HCT116 (cell line): ENCODE measurements at regions not wholly inside any gene's neighbourhood (a gene's known extent, or its start where the extent isn't known, plus 50 kb on each side); places are given as distances from the start of the nearest gene placed in this dataset.

Experiments
- ATAC-seq: fragments of 200-7000 bp; cut with Tn5 transposase; 2 replicates; pipeline ENCODE4 v1.9.1; 2020; ENCODE audit warnings: mild to moderate bottlenecking, moderate library complexity
- BruUV-seq: library from RNA; stranded (reverse); fragments of 400-500 nt; replicated peaks from 2 replicates; lab custom pipeline; 2021; lab: Mats Ljungman, UMichigan
- CTCF ChIA-PET: fragments of 300-600 bp; sonication (Branson Sonifier 250); formaldehyde crosslinking; loops from one replicate; lab custom pipeline; 2021; ENCODE audit warnings: antibody characterized with exemption; lab: Charles Lee
- POLR2A ChIA-PET: fragments of 300-600, 350-600 bp; sonication (Branson Sonifier 250); formaldehyde crosslinking; loops from one replicate; lab custom pipeline; 2021; ENCODE audit warnings: antibody characterized with exemption; lab: Charles Lee
- RAD21 ChIA-PET, 2 experiments: fragments of 300-600 bp; sonication (Branson Sonifier 250); formaldehyde crosslinking; loops; one replicate each; lab custom pipeline; 2023; ENCODE audit warnings: low total read pairs in 2 of 2; ENCODE audit not compliant: uncharacterized antibody in 2 of 2, unreplicated experiment in 2 of 2, low non-redundant PET in 1 of 2; lab: Charles Lee
- DNase-seq: peaks from one replicate; pipeline ENCODE4 v3.0.0-alpha.2; 2010; ENCODE audit warnings: low read depth, low spot score
- H2AFZ ChIP-seq: fragments of 200-600 bp; shearing (Covaris generic), sonication (generic); 2 replicates; pipeline ENCODE4 v1.6.1; 2017; ENCODE audit warnings: low read depth, mixed run types, mixed read lengths, antibody characterized with exemption, low read length; ENCODE audit not compliant: poor library complexity, severe bottlenecking
- H3K27ac ChIP-seq: 2 replicates; pipeline ENCODE4 v1.5.1; 2012; ENCODE audit warnings: low read depth, low read length
- H3K27me3 ChIP-seq: fragments of 200-600 bp; sonication (generic); 2 replicates; pipeline ENCODE4 v1.6.1; 2016; ENCODE audit warnings: mixed run types, low read length, mixed read lengths; ENCODE audit not compliant: insufficient read depth
- H3K36me3 ChIP-seq, 2 experiments: fragments of 200-500 bp in 1 of 2; fragments of 200-600 bp in 1 of 2; sonication (Bioruptor generic) in 1 of 2; sonication (generic) in 1 of 2; 2 replicates each; pipeline versions ENCODE4 v1.5.1 to v1.6.1; 2014 to 2016; ENCODE audit warnings: low read length in 2 of 2, inconsistent platforms in 1 of 2, mixed read lengths in 1 of 2, mixed run types in 1 of 2; ENCODE audit not compliant: insufficient read depth in 2 of 2, control insufficient read depth in 1 of 2
- H3K4me1 ChIP-seq, 2 experiments: fragments of 200-600 bp in 1 of 2; sonication (generic) in 1 of 2; 2 replicates each; pipeline versions ENCODE4 v1.5.1 to v1.6.1; 2012 to 2017; ENCODE audit warnings: low read length in 2 of 2, inconsistent platforms in 1 of 2, mild to moderate bottlenecking in 1 of 2, mixed read lengths in 1 of 2, mixed run types in 1 of 2, moderate library complexity in 1 of 2; ENCODE audit not compliant: insufficient read depth in 2 of 2, control insufficient read depth in 1 of 2
- H3K4me2 ChIP-seq: fragments of 200-600 bp; sonication (generic); 2 replicates; pipeline ENCODE4 v1.6.1; 2017; ENCODE audit warnings: mixed run types, low read length, mixed read lengths
- H3K4me3 ChIP-seq, 2 experiments: fragments of 200-600 bp in 1 of 2; sonication (generic) in 1 of 2; replicated peaks in 1 of 2; 2 replicates each; pipeline ENCODE4 v1.5.1; 2011 to 2016; ENCODE audit warnings: low read length in 2 of 2, control low read depth in 1 of 2, low read depth in 1 of 2, mild to moderate bottlenecking in 1 of 2, mixed read lengths in 1 of 2, mixed run types in 1 of 2
- H3K79me2 ChIP-seq: fragments of 200-600 bp; sonication (generic); 2 replicates; pipeline ENCODE4 v1.6.1; 2017; ENCODE audit warnings: mild to moderate bottlenecking, mixed run types, low read length, moderate library complexity, mixed read lengths; ENCODE audit not compliant: insufficient read depth
- H3K9ac ChIP-seq: fragments of 200-600 bp; sonication (generic); 2 replicates; pipeline ENCODE4 v1.6.1; 2016; ENCODE audit warnings: low read length, mixed read lengths
- H3K9me2 ChIP-seq: fragments of 200-600 bp; sonication (generic), shearing (Covaris generic); 2 replicates; pipeline ENCODE4 v1.6.1; 2017; ENCODE audit warnings: mixed run types, mild to moderate bottlenecking, moderate library complexity; ENCODE audit not compliant: insufficient read depth
- H3K9me3 ChIP-seq, 2 experiments: fragments of 200-500 bp in 1 of 2; fragments of 200-600 bp in 1 of 2; sonication (Bioruptor generic) in 1 of 2; sonication (generic) in 1 of 2; 2 replicates each; pipeline ENCODE4 v1.6.1; 2014 to 2017; ENCODE audit warnings: low read length in 2 of 2, mixed read lengths in 2 of 2, inconsistent platforms in 1 of 2, low read depth in 1 of 2, mild to moderate bottlenecking in 1 of 2, mixed run types in 1 of 2, moderate library complexity in 1 of 2; ENCODE audit not compliant: control insufficient read depth in 1 of 2, insufficient read depth in 1 of 2
- H4K20me1 ChIP-seq: fragments of 200-600 bp; sonication (generic), shearing (Covaris generic); 2 replicates; pipeline ENCODE4 v1.6.1; 2017; ENCODE audit warnings: mixed run types, mild to moderate bottlenecking, moderate library complexity; ENCODE audit not compliant: insufficient read depth
- CEBPB ChIP-seq: IDR thresholded peaks from 2 replicates; pipeline ENCODE4 v1.6.1; 2012; ENCODE audit warnings: low read depth
- EZH2 ChIP-seq: fragments of 200-600 bp; sonication (generic); IDR thresholded peaks from 2 replicates; pipeline ENCODE4 v1.6.1; 2017; ENCODE audit warnings: antibody characterized with exemption, mixed run types
- MAX ChIP-seq: IDR thresholded peaks from 2 replicates; pipeline ENCODE4 v1.6.1; 2012
- RAD21 ChIP-seq: IDR thresholded peaks from 2 replicates; pipeline ENCODE4 v1.6.1; 2012; ENCODE audit warnings: low read depth, mild to moderate bottlenecking
- REST ChIP-seq: IDR thresholded peaks from 2 replicates; pipeline ENCODE4 v1.6.1; 2012; ENCODE audit warnings: low read depth
- SRF ChIP-seq: IDR thresholded peaks from 2 replicates; pipeline ENCODE4 v1.6.1; 2012; ENCODE audit warnings: low read depth
- ZNF274 ChIP-seq: fragments of 200-500 bp; sonication (Bioruptor generic); IDR thresholded peaks from 2 replicates; pipeline ENCODE4 v1.6.1; 2014; ENCODE audit warnings: mild to moderate bottlenecking, low read depth, low read length, inconsistent platforms
- intact Hi-C: fragments of 100-400 bp; cut with micrococcal nuclease; formaldehyde crosslinking; loops from 2 replicates; pipeline ENCODE4 v1.10.0; 2022

GRCh38 chr6:131372535-131372934 lies 200.5 kb upstream of the ARG1 start:
- ChIA-PET RAD21 (no interaction called here), CTCF (no interaction called here), POLR2A (no interaction called here)
- no peaks in the 10 kb centered on the region for H3K79me2 ChIP-seq
- no peak overlapping the region for H3K9ac ChIP-seq
- no peak overlapping the region for H3K4me3 ChIP-seq
- H4K20me1 ChIP-seq: no peaks in the 10 kb centered on the region
- H3K4me2 ChIP-seq: no peak overlapping the region
- TF ChIP-seq SRF (no peak), CEBPB (no peak), ZNF274 (no peak), EZH2 (no peak), RAD21 (no peak), REST (no peak), MAX (no peak)
- H3K9me3 ChIP-seq: no peaks in the 10 kb centered on the region
- ATAC-seq: no peak
- H3K9me2 ChIP-seq: no peaks in the 10 kb centered on the region
- no peak for DNase-seq
- H3K27me3 ChIP-seq: no peaks in the 10 kb centered on the region
- no TSS peak for BruUV-seq
- intact Hi-C loops: no loop called here
- H2AFZ ChIP-seq: no peak overlapping the region
- no peaks in the 10 kb centered on the region for H3K4me1 ChIP-seq
- no peaks in the 10 kb centered on the region for H3K36me3 ChIP-seq
- no peak overlapping the region for H3K27ac ChIP-seq
